GM03348 (cell line): ENCODE measurements at regions not wholly inside any gene's neighbourhood (a gene's known extent, or its start where the extent isn't known, plus 50 kb on each side); places are given as distances from the start of the nearest gene placed in this dataset.

Experiments used
- DNase-seq: peaks from one replicate; pipeline ENCODE4 v3.0.0; 2012; ENCODE audit warnings: low spot score

- DNase-seq: no peak
Measured at GRCh38 chr2:125042727-125043126, 1017.6 kb downstream of the CNTNAP5 start.

- no peak for DNase-seq
Measured at GRCh38 chr2:125070726-125071505, 1045.8 kb downstream of the CNTNAP5 start.

- no peak for DNase-seq
Measured at GRCh38 chr2:125073440-125073839, 1048.4 kb downstream of the CNTNAP5 start.

- DNase-seq: no peak
Measured at GRCh38 chr2:125085904-125086303, 1060.8 kb downstream of the CNTNAP5 start.

- DNase-seq: no peak
Measured at GRCh38 chr2:125086313-125087184, 1061.5 kb downstream of the CNTNAP5 start.

GRCh38 chr2:125092276-125093009 is 1067.4 kb downstream of the CNTNAP5 start:
- DNase-seq: no peak

GRCh38 chr2:125095826-125096225 is 1070.7 kb downstream of the CNTNAP5 start:
- DNase-seq: no peak

GRCh38 chr2:125106710-125107109 is 1081.6 kb downstream of the CNTNAP5 start:
- no peak for DNase-seq

GRCh38 chr2:125107446-125107845 is 1082.4 kb downstream of the CNTNAP5 start:
- no peak for DNase-seq

GRCh38 chr2:125108251-125108650 is 1083.2 kb downstream of the CNTNAP5 start:
- no peak for DNase-seq

GRCh38 chr2:125125902-125126301 is 1100.8 kb downstream of the CNTNAP5 start:
- no peak for DNase-seq

GRCh38 chr2:125160947-125161346 is 1135.9 kb downstream of the CNTNAP5 start:
- no peak for DNase-seq

- no peak for DNase-seq
Measured at GRCh38 chr2:125167152-125167551, 1142.1 kb downstream of the CNTNAP5 start.

GRCh38 chr2:125167820-125168219 is 1142.7 kb downstream of the CNTNAP5 start:
- no peak for DNase-seq

- no peak for DNase-seq
Measured at GRCh38 chr2:125168442-125168841, 1143.4 kb downstream of the CNTNAP5 start.

- no peak for DNase-seq
Measured at GRCh38 chr2:125169022-125169763, 1144.1 kb downstream of the CNTNAP5 start.

GRCh38 chr2:125169764-125170146 is 1144.7 kb downstream of the CNTNAP5 start:
- no peak for DNase-seq

GRCh38 chr2:125172181-125172580 is 1147.1 kb downstream of the CNTNAP5 start:
- no peak for DNase-seq

- no peak for DNase-seq
Measured at GRCh38 chr2:125175415-125175814, 1150.3 kb downstream of the CNTNAP5 start.

- no peak for DNase-seq
Measured at GRCh38 chr2:125185691-125186270, 1160.7 kb downstream of the CNTNAP5 start.

GRCh38 chr2:125207431-125207830 is 1182.3 kb downstream of the CNTNAP5 start:
- no peak for DNase-seq
